ENCODE measurements at regions not wholly inside any gene's neighbourhood (a gene's known extent, or its start where the extent isn't known, plus 50 kb on each side); places are given as distances from the start of the nearest gene placed in this dataset.
A peak's percentile ranks its signal among the peaks of the same experiment; 100 is the strongest.

- no peak for DNase-seq
Observed at GRCh38 chr14:103207388-103208072, 84.3 kb downstream of the TNFAIP2 start.

- peak; percentile 67 for DNase-seq
Observed at GRCh38 chr14:103209054-103209453, 85.8 kb downstream of the TNFAIP2 start.

- no peak for DNase-seq
Observed at GRCh38 chr14:103209506-103209905, 86.2 kb downstream of the TNFAIP2 start.

GRCh38 chr14:103213331-103213730, 90.1 kb downstream of the TNFAIP2 start:
- DNase-seq: no peak

- DNase-seq: no peak
Observed at GRCh38 chr14:103214461-103214958, 91.2 kb downstream of the TNFAIP2 start.

- no peak for DNase-seq
Observed at GRCh38 chr14:103216399-103216798, 93.1 kb downstream of the TNFAIP2 start.

- DNase-seq: no peak
Observed at GRCh38 chr14:103216857-103217256, 93.6 kb downstream of the TNFAIP2 start.

- DNase-seq: no peak
Observed at GRCh38 chr14:103217538-103217937, 94.3 kb downstream of the TNFAIP2 start.

- DNase-seq: no peak
Observed at GRCh38 chr14:103220134-103220981, 97.1 kb downstream of the TNFAIP2 start.

- DNase-seq: no peak
Observed at GRCh38 chr14:103220982-103221641, 97.9 kb downstream of the TNFAIP2 start.

- no peak for DNase-seq
Observed at GRCh38 chr14:103221781-103222358, 98.6 kb downstream of the TNFAIP2 start.

- DNase-seq: no peak
Observed at GRCh38 chr14:103223818-103224352, 100.6 kb downstream of the TNFAIP2 start.

- DNase-seq: no peak
Observed at GRCh38 chr14:103225062-103225461, 101.8 kb downstream of the TNFAIP2 start.

- no peak for DNase-seq
Observed at GRCh38 chr14:103225476-103225875, 102.2 kb downstream of the TNFAIP2 start.

GRCh38 chr14:103227094-103227768, 104.0 kb downstream of the TNFAIP2 start:
- no peak for DNase-seq

- no peak for DNase-seq
Observed at GRCh38 chr14:103228076-103228806, 105.0 kb downstream of the TNFAIP2 start.

- DNase-seq: peak; percentile 19
Observed at GRCh38 chr14:103228866-103229265, 105.2 kb upstream of the EIF5 start.

- DNase-seq: no peak
Observed at GRCh38 chr14:103230021-103230420, 104.0 kb upstream of the EIF5 start.

GRCh38 chr14:103230658-103231334, 103.2 kb upstream of the EIF5 start:
- no peak for DNase-seq

- no peak for DNase-seq
Observed at GRCh38 chr14:103231376-103232019, 102.5 kb upstream of the EIF5 start.
